Esophagus squamous epithelium (tissue), 4 donors: ENCODE measurements at regions not wholly inside any gene's neighbourhood (a gene's known extent, or its start where the extent isn't known, plus 50 kb on each side); places are given as distances from the start of the nearest gene placed in this dataset.

Experiments
- POLR2A ChIP-seq, 4 donors: fragments of 450-650 bp; IDR thresholded peaks; one replicate each; pipeline ENCODE4 v1.6.1; 2017; ENCODE audit warnings: antibody characterized with exemption in 4 of 4, mild to moderate bottlenecking in 4 of 4, moderate library complexity in 3 of 4
- TF ChIP-seq, protein P1 (sequence below), 6 experiments: fragments of 450-650 bp in 4 of 6; fragments of 200-600 bp in 2 of 6; sonication (generic) in 2 of 6; IDR thresholded peaks; one replicate each; pipeline ENCODE4 v1.5.1; 2016 to 2019; ENCODE audit warnings: antibody characterized with exemption in 6 of 6, mild to moderate bottlenecking in 4 of 6, moderate library complexity in 4 of 6

DNA sequence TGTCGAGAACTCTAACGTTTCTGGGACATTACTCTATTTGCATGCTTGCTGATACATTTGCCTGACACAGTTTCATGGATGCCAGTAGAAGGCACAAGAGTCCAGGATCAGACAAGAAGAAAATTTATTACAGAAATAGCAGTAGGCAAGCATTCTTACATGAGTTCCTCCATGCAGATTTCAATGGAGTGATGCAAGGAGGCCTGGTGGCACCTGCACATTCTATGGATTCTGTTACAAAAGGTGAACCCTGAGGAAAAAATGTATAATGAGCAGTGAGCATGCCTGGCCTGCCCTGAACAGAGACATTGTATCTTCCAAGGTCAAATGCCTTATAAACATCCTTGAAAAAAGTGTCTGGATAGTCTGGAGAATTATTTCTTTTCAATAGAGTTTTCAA, 142.9 kb downstream of the DSEL start:
- TF ChIP-seq, protein P1, sequence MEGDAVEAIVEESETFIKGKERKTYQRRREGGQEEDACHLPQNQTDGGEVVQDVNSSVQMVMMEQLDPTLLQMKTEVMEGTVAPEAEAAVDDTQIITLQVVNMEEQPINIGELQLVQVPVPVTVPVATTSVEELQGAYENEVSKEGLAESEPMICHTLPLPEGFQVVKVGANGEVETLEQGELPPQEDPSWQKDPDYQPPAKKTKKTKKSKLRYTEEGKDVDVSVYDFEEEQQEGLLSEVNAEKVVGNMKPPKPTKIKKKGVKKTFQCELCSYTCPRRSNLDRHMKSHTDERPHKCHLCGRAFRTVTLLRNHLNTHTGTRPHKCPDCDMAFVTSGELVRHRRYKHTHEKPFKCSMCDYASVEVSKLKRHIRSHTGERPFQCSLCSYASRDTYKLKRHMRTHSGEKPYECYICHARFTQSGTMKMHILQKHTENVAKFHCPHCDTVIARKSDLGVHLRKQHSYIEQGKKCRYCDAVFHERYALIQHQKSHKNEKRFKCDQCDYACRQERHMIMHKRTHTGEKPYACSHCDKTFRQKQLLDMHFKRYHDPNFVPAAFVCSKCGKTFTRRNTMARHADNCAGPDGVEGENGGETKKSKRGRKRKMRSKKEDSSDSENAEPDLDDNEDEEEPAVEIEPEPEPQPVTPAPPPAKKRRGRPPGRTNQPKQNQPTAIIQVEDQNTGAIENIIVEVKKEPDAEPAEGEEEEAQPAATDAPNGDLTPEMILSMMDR (IDR thresholded peaks at IDR 0.05): no peak
- no peak for TF ChIP-seq POLR2A (IDR thresholded peaks at IDR 0.05)
